GM19239 (cell line): ENCODE measurements at regions not wholly inside any gene's neighbourhood (a gene's known extent, or its start where the extent isn't known, plus 50 kb on each side); places are given as distances from the start of the nearest gene placed in this dataset.
"Not testable (repeated sequence)": the region's sequence is repeated elsewhere in the genome, so short reads cannot be mapped to it uniquely, and the experiment has no call there.

Source experiments
- DNase-seq: peaks from one replicate; pipeline ENCODE4 v3.0.0; 2011; ENCODE audit warnings: low spot score; ENCODE audit not compliant: insufficient read length
- FAIRE-seq: peaks from 2 replicates; lab custom pipeline; 2011; peaks lifted over from hg19 to GRCh38; lab: Jason Lieb, UNC

DNA sequence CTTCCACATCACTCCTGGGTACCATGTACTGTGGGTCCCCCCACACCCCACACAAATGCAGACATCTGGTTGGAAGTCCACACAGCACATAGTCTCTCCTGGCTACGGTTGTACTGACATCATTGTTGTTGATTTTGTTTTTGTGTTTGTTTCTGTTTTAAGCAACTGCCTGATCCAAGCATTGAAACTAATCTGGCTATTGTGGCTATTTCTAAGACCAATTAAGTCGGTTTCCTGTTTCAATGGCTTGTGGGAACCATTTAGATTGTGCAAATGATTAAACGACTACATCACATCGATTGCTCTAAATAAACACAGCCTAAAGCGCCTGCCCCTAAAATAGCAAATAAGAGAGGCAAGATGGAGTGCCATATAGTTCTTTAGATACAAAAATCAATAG is 226.8 kb upstream of the IRX4 start:
- DNase-seq (no peak), FAIRE-seq (no peak)

- DNase-seq, result no peak
- FAIRE-seq, result no peak
These were observed 224.0 kb upstream of the IRX4 start for GRCh38 chr5:2106721-2107120.

- DNase-seq (no peak), FAIRE-seq (no peak)
These were observed 222.4 kb upstream of the IRX4 start for GRCh38 chr5:2105141-2105540.

DNA sequence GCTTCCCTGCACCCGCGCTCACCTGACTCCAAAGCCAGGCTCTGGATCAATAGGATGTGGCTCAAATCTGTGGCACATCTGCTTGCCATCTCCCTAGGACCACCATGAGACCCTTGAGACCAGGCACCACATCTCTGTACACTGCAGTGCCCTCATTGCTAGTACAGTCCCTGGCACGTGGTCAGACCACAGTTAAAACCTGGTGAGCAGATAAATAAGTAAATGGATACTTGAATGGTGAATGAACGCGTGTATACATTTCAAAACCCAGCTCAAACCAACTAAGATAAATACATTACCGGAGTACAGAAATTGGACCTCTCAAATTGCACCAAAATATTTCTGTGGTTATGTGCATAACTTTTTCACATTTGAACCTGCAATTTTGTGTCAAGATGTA is 221.2 kb upstream of the IRX4 start:
- no peak for DNase-seq

GRCh38 chr5:2102819-2103776 is 220.4 kb upstream of the IRX4 start:
- FAIRE-seq, result no peak
- DNase-seq, result no peak

More for the DNA sequence above, 221.2 kb upstream of the IRX4 start:
- no peak for FAIRE-seq

- FAIRE-seq, result no peak
- no peak for DNase-seq
These were observed 219.0 kb upstream of the IRX4 start for GRCh38 chr5:2101685-2102084.

GRCh38 chr5:2096887-2097505 is 214.3 kb upstream of the IRX4 start:
- DNase-seq (no peak), FAIRE-seq (no peak)

DNA sequence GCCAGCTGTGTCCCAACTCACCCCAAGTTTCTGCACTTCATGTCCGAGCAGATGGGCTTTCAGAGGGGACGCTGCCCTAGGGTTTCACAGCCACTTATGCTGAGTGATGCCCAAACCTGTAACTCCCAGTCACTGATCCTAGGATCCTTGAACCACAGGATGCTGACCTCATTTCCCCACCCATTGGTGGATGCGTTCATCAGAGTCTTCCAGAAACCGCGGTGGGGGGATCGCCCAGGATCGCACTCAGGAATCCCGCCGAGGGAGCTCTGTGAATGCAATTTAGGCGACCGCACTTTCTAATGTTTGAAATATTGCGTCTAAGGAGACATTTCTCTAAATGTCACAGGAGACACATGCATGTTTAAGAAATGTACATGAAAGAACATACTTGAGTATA is 212.3 kb upstream of the IRX4 start:
- no peak for FAIRE-seq
- no peak for DNase-seq

DNA sequence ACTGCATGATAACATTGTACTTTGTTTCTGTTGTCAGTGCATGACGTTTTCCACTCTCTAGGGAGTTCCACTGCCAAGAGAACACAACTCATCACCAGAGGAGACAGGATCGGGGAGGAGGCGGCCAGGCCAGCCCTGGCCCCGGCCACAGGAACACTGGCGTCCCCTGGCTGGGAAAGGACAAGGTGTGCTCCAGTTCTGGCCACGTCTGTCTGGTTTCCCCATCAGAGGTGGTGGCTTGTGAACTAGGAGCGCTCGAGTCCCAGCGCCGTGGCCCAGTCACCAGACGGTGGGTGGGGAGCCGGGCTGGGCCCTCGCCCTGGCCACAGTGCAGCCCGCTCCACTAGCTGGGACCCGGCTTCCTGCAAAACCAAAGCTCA is 211.9 kb upstream of the IRX4 start:
- DNase-seq (no peak), FAIRE-seq (no peak)

- no peak for DNase-seq
- FAIRE-seq, result no peak
These were observed 211.3 kb upstream of the IRX4 start for GRCh38 chr5:2093859-2094615.

DNA sequence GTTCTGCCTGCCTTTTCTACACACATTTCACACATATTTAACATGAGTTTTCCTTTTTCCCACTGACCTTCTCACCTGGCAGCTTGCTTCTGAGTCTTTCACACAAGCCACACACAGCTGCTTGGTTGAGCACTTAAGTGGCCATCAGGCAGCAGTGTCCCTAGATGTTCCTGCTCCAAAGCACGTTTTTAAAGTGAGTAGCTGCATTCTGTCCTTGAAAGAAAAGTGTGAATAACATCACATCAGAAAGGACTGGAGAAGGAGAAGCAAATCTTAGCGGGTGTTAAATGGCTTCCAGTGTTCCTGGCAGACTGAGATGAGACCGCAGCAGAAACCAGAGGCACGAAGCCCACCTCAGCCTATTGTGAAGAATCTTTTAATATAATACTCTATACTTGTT is 209.2 kb upstream of the IRX4 start:
- FAIRE-seq, result no peak
- no peak for DNase-seq

GRCh38 chr5:2087980-2088379 is 205.3 kb upstream of the IRX4 start:
- DNase-seq (no peak), FAIRE-seq (no peak)

DNA sequence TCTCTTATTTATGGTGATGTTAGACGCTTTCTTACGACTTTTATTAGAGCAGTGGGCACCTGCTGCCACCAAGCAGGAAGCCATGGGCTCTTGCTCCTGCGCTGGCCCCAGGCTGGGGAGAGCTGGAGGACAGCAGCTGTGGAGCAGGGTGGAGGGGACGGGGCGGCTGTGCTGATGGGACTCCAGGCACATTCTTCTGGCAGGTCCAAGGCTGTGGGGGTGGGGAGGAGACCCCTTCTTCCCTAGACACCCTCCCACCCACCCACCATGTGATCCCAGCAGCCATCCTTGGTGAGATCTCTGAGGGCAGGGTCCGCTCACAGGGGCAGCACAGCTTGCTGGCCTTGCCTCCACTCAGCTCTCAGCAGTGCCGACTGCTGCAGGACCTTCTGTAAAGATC is 192.6 kb upstream of the IRX4 start:
- DNase-seq, result no peak
- no peak for FAIRE-seq

DNA sequence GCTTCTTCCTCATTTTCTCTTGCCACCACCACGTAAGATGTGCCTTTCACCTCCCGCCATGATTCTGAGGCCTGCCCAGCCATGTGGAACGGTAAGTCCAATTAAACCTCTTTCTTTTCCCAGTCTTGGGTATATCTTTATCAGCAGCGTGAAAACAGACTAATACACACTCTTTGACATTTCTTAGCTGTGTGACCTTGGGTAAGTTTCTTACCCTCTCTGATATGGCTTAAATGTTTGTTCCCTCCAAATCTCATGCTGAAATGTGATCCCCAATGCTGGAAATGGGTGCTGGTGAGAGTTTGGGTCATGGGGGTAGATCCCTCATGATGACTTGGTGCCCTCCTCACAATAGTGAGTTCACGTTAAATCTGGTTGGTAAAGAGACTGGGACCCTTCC is 188.8 kb upstream of the IRX4 start:
- no peak for FAIRE-seq

DNA sequence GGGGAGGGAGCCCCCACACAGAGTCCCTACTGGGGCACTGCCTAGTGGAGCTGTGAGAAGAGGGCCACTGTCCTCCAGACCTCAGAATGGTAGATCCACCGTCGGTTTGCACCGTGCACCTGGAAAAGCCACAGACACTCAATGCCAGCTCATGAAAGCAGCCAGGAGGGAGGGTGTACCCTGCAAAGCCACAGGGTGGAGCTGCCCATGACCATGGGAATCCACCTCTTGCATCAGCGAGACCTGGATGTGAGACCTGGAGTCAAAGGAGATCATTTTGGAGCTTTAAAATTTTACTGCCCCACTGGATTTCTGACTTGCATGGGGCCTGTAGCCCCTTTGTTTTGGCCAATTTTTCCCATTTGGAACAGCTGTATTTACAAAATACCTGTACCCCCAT is 188.1 kb upstream of the IRX4 start:
- DNase-seq, FAIRE-seq: not testable (repeated sequence)

More for the DNA sequence above, 188.8 kb upstream of the IRX4 start:
- no peak for DNase-seq

DNA sequence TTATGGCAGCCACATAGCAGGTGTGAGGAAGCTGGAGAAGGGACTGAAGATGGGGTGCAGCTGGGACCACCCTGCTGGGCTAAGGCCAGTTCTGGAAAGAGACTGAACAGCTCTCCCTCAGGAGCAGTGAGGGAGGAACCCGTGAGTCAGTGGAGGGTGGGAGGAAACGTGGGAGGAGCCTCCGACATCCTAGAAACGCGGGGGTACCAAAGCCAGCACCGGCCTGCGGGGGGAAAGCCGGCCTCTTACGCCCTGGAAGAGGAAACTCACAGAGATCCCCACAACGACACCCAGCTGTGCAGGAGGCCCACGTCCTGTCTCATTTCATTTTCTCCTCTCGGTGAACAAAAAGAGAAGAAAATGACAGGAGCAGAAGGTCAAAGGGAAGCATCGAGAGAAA is 185.8 kb upstream of the IRX4 start:
- FAIRE-seq (no peak), DNase-seq (no peak)

DNA sequence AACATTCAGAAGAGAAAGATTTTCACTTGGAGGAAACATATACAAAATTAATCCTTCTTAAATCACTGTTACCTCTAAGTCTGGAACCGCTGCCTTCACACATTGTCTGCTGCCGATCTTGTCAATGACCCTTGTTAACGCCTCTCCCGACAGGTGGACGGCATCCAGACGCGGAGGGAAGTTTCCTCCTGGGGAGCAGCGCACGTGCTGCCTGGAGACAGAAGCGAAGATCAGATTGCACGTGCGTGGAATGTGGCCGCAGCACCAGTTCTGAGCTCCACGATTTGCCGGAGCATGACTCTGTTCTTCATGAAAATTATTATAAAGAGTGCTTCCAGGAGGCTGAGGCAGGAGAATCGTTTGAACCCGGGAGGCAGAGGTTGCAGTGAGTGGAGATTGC is 183.6 kb upstream of the IRX4 start:
- DNase-seq (no peak), FAIRE-seq (no peak)

DNA sequence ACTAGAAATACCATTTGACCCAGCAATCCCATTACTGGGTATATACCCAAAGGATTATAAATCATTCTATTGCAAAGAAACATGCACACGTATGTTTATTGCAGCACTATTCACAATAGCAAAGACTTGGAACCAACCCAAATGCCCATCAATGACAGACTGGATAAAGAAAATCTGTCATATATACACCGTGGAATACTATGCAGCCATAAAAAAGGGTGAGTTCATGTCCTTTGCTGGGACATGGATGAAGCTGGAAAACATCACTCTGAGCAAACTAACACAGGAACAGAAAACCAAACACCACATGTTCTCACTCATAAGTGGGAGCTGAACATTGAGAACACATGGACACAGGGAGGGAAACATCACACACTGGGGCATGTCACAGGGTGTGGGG is 180.7 kb upstream of the IRX4 start:
- not testable (repeated sequence) for DNase-seq, FAIRE-seq

DNA sequence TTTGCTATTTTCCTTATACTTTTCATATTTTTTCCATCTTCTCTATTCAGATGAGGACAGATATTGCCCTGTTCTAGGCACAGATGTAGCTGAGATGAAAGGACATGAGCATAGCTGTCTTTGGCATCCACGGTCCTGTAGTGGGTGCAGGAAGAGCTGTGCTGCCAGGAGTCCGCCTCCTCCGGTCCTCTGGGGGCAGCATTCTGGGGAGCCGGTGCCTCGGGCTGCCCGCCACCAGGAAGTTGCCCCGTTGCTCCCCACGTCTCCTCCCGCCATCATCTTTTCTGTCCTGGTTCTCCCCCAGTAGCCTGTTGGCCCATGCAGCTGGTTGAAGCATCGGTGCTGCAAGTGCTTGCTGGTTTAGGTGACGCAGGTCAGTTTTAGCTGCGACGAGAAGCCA is 170.0 kb upstream of the IRX4 start:
- FAIRE-seq (no peak), DNase-seq (no peak)

DNA sequence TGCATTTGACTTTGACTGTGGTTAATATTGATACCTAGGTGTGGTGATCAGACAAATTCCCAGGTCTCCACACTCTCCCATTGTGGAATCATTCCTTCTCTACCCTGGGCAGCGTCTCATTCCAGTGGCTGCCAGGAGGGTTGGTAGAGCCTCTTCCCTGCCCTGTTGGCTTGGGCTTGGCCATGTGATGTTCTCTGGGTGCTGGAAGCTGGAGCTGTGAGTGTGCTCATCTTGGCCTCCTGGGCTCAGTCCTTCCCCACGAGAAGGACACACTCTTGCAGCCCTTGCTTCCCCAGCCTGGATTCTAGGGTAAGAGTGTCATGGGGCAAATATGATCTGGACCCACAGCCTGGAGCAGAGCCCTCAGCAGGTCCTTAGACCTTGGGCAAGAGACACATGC is 167.2 kb upstream of the IRX4 start:
- DNase-seq (no peak), FAIRE-seq (no peak)

DNA sequence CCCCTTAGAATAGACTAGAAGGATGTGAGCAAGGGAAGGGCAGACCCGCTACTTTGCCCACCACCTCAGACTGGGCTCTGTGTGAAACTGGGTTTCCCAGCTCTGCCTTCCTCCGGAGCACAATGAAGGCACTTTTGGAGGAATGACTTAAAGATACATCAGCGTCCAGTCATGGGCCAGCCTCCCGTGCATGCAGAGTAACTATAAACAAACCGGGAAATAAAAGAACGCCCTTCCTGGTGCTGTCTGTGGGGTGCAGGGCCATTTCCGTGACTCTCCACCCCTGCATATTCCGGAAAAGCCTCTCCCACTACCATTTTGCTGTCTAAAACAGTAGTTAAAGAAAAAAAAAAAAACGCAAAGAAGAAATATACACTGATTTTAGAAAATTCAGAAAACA is 165.9 kb upstream of the IRX4 start:
- DNase-seq, result no peak
- FAIRE-seq, result no peak
